Neural progenitor cell (in vitro differentiated cells): ENCODE measurements at regions not wholly inside any gene's neighbourhood (a gene's known extent, or its start where the extent isn't known, plus 50 kb on each side); places are given as distances from the start of the nearest gene placed in this dataset.

ENCODE experiments used
- EZH2 ChIP-seq: fragments of 200-600 bp; sonication (generic); IDR thresholded peaks from 2 replicates; pipeline ENCODE4 v1.6.1; 2017; ENCODE audit warnings: antibody characterized with exemption, mild to moderate bottlenecking, moderate library complexity
- EZH2phosphoT487 ChIP-seq: fragments of 200-600 bp; sonication (generic); IDR thresholded peaks from 2 replicates; pipeline ENCODE4 v1.6.1; 2017; ENCODE audit warnings: antibody characterized with exemption
- TF ChIP-seq, protein P1 (sequence below): fragments of 200-600 bp; sonication (generic); IDR thresholded peaks from 2 replicates; pipeline ENCODE4 v1.5.1; 2017; ENCODE audit warnings: antibody characterized with exemption, mild to moderate bottlenecking

DNA sequence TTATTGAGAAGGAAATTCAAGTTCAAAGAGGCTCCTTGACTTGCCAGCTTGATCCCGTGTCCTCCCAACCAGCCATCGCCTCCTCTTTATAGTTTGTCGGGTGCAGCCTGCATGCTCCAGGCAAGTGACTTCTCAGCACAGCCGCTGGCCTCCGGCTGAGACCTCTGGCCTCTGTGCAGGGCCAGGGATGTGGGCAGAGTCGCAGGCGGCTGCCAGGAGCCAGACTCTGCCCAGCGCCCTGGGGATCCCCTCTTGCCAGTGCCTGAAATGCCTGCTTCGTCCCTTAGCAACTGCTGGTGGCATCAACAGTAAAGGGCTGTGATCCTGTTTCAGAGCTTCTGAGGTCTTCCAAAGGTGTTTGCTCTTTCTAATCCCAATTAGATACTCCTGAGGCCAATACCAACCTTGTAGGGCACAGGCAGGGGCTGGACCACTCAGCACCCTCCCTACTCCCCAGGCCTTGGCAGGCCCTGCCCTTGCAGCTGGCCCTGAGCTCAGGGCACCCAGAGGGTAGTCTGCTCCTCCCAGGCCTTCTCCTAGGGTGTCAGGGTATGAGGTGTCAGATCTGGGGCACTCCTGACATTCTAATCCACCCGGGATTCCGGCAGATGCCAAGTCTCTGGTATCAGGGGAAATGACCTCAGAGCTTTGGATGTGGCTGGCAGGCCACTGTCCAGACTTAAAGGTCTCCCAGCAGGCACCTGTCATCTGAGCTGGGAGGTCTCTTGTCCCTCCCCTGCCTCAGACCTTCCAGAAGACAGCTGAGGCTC is 68.0 kb upstream of the SIAH1 start:
- TF ChIP-seq EZH2phosphoT487: no peak
- TF ChIP-seq EZH2: no peak
- TF ChIP-seq, protein P1, sequence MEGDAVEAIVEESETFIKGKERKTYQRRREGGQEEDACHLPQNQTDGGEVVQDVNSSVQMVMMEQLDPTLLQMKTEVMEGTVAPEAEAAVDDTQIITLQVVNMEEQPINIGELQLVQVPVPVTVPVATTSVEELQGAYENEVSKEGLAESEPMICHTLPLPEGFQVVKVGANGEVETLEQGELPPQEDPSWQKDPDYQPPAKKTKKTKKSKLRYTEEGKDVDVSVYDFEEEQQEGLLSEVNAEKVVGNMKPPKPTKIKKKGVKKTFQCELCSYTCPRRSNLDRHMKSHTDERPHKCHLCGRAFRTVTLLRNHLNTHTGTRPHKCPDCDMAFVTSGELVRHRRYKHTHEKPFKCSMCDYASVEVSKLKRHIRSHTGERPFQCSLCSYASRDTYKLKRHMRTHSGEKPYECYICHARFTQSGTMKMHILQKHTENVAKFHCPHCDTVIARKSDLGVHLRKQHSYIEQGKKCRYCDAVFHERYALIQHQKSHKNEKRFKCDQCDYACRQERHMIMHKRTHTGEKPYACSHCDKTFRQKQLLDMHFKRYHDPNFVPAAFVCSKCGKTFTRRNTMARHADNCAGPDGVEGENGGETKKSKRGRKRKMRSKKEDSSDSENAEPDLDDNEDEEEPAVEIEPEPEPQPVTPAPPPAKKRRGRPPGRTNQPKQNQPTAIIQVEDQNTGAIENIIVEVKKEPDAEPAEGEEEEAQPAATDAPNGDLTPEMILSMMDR: no peak
